ENCODE measurements at regions not wholly inside any gene's neighbourhood (a gene's known extent, or its start where the extent isn't known, plus 50 kb on each side); places are given as distances from the start of the nearest gene placed in this dataset.

DNA sequence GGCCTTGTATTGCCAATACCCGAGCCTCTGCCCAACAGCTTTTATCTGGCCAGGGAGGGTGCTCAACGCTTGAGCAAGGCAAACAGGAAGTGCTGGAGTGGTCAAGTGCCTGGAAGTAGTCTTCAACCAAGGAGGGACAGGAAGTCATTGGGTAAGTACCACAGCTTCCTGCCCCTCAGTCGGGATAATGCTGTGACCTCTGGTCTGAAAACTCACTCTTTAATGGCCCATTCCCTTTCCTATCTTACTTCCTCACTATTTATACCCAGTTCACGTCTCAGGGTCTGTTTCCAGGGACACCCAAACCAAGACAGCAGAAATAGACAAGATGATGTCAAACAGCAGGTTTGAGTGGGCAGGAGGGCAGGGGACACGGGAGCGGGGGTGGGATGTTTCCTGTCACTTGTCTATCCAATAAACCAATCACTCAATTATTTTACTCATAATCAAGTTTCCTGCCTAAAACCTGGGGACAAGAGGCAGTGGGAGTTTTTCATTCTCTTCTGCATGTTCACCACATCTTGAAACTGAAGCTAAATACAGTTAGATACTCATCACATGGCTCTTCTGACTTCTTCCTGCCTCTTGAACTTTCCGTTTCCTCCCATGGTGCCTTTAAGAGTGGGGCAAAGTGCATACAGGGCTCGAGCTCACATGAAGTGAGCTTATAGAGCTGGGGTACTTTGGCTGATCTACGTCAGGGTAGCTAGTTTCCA lies 68.9 kb upstream of the CAB39 start:
- no peak for DNase-seq

DNA sequence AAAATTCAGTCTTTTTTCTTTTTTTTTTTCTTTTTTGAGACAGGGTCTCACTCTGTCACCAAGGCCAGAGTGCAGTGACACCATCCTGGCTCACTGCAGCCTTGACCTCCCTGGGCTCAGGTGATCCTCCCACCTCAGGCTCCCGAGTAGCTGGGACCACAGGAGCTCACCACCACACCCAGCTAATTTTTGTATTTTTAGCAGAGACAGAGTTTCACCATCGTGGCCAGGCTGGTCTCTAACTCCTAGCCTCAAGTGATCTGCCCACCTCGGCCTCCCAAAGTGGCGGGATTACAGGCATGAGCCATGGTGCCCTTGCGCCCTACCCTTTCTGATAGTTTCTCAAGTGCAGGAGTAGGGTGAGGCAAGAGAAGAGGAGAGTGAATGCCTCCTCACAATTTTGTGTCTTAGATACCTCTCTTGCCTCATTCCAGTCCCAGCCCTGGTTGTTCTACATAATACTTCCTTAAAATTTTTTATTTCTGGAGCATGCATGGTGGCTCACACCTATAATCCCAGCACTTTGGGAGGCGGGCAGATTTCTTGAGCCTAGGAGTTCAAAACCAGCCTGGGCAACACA lies 68.2 kb upstream of the CAB39 start:
- DNase-seq = no peak

DNA sequence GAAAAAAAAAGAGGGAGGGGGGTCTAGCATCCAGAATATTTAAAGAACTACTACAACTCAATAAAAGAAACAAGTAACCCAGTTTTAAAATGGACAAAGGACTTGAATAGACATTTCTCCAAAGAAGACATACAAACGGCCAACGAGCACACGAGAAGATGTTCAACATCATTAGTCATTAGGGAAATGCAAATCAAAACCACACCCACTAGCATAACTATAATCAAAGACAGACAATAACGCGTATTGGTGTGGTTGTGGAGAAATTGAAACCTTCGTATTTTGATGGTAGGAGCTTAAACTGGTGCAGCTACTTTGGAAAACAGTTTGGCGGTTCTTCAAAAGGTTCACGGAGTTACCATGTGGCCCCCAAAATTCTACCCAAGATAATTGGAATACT lies 64.3 kb upstream of the CAB39 start:
- no peak for DNase-seq

DNA sequence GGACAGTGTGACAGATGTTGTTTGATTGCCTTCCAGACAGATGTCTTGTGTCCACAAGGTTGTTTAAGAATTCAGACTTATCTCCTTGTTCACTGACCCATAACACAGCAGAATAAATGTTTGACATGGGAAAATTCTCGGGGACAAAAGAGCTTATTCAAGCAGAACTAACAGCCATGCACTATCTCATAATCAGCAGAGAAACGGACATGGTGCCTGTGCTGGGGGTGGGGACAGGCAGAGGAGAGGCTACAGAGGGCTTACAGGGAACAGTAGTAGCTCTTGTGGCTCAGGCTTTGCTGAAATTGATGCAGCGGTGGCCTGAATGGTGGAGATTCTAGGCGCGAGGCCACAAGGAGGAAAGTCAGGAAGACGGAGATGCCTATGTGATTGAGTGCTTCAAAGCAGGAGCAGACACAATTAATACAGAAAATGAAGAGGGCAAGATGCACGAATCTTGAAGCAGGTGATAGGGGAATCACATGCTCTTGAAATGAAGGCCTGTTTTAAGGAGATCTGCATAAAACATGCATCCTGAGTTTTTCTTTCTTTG lies 62.0 kb upstream of the CAB39 start:
- peak; percentile 95 for DNase-seq

DNA sequence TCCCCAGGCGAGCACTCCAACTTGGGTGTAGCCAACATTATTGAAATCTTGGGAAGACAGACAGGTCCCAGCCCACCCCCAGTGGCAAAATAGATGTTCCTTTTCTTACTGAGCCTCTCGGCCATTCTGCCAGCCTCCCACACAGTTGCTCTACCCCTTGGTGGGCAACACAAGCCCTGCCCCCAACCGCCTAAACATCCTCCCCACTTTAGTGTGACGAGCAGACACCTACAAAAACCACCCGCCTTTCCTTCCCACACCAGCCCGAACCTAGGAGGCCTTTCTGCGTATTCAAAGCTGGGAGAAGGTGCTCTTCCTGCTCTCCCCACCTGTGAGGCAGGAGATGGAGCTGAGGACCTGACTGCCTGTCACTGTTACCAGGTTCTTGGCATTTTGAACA lies 58.6 kb upstream of the CAB39 start:
- no peak for DNase-seq

DNA sequence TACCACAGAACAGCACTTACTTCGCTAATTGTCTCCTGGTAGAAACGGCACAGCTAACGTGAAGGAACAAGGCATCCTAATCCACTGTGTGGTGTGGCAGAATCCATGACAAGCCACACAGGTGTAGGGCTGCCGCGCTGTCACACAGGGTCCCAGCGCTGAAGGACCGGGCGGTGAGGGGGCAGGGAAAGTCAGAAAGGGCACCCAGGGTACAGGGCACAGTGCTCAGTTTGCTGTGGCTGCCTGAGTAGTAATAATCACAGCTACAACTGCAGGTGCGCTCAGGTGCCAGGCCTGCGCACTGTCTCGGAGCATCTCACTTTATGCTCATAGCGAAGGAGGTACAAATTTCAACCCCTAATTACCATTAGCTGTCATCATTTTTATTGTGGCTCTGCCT lies 55.2 kb upstream of the CAB39 start:
- DNase-seq = no peak

DNA sequence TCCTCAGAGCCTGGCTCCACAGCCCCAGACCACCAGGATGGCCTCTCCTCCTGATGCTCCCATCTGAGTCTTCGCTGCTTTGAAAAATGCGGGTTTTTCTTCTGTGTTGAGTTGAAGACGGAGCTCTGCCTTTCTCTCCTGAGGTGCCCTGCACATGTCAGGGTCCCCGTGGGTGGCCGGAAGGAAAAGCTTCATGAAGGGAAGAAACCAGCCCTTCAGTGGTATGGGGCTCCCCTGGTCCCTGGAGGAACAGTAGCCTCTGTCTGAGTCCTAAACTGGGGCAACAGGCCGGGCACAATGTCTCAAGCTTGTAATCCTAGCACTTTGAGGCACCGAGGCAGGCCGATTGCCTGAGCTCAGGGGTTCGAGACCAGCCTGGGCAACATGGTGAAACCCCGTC lies 54.7 kb upstream of the CAB39 start:
- no peak for DNase-seq

DNA sequence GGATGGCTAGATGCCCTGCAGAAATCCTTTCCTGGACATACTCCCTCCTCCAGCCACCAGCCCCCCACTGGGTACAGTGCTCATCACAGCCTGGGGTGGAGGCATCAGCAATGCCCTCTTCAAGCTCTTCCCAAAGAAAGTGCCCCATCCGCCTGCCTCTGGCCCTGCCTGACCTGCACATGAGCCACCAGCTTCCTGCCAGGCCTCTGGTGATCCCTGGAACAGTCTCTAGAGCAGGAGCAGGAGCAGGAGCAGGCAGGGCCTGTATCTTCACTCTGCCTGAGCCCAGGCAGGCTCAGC lies 54.1 kb upstream of the CAB39 start:
- DNase-seq = no peak

DNA sequence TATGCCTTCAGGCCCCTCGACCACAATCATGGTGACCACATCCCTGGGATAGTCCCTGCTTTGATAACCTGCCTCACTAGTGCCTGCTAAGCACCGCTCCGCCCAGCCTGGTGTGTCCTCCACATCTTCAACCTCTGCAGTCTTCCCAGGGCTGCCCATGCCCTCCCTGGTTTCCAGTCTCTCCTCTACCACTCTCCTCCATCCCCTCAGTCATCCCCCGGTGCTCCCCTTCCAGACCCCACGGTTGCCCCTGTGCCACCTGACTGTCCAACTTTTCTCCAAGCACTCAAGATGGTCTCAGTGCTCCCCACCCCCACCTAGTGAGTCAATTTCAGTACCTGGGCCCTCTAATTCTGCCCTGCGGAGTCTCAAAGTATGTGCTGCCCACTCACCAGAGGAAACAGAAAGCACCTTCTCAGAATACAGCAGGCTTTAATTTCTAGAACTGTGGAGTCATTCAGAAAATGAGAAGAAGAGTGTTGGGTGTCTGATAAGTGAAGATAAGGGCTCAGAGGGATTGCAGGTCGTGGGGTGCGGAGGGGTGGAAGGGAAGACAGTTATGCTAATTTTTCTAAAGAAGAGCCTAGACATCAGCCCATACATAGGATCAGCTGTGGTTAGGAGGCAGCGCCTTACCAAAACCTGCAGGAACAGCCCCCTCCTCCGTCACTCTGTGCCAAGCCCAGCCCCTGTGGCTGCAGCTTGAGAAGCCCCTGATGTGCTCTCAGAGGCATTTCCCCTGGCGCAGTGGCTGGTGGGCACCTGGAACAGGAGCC lies 53.6 kb upstream of the CAB39 start:
- DNase-seq = no peak

DNA sequence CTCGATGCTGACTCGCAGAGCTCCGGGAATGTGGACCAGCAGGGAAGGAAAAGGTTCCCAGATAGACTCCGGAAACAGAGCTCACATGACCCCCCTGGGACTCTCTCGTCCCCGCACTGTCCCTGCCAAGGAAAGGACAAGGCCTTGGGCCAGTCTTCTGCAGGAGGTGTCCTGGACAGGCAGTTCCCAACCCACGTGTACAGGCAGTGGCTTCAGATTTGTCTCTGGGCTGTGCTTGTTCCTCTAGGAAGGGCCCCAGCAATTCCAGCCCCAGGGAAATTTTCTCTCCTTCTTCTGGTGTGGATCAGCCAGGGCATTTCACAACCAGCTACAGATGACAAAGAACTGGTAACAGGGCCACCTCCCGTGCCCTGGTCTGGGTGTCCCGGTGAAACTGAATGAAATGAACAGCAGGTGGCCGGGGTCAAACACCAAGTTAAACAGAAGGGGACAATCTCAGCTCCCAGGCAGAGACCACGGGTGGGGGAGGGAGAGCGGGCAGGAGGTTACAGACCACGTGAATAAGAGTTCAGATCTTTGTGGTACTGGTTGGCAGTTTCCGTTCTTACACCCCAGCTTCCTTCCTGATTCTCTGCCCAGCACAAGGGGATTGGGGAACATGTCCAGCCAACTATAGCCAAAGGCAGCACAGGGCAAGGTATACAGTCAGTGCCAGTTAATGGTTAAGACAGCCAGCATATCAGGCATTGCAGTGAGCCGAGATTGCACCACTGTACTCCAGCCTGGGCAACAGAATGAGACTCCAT lies 52.2 kb upstream of the CAB39 start:
- DNase-seq = no peak

DNA sequence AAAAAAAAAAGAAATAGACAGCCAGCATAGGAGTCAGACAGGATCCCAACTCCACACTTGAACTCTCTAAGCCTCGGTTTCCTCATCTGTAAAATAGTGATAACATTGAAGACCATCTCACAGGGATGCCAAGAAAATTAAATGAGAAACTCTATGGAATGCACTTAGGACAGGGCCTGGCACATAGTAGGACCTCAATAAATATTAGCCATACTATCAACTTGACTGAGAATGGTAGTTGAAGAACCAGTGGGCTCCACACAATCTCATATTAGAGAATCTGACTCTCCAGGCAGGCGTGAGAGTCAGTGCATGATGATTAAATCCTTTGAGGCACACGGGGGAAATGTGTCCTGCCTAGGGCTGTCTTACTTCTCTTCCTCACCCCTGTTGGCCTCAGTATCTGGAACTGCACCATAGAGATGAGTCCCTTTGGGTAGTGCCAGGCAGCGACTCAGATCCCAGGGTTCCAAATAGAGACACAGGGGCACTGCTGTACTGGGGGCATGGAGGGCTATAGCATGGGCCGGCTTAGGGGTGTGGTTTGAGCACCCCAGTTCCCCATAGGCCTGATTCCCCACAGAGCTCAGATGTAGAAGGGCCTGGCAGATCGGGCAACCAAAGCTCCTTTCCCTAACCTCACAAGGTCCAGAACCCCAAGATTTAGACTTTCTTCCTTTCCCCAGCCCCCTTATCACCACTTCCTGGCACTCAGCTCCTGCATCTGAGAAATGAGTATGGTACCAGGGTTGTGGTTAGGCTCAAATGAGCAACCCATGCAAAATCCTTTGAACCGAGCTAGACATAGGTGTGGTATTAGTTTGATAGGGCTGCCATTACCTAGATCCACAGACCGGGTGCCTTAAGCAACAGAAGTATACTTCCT lies 51.3 kb upstream of the CAB39 start:
- no peak for DNase-seq
